Stimulated activated naive B cell treated with anti-CD40 and anti-IgM and Interleukin-4, amounts not matched to agents 10 μg/mL and 1 μg/mL and 100 μg/mL, for 72 hours (primary cell): ENCODE measurements at regions not wholly inside any gene's neighbourhood (a gene's known extent, or its start where the extent isn't known, plus 50 kb on each side); places are given as distances from the start of the nearest gene placed in this dataset.
"Not testable (repeated sequence)": the region's sequence is repeated elsewhere in the genome, so short reads cannot be mapped to it uniquely, and the experiment has no call there.

Source experiments
- ATAC-seq, 2 donors: fragments of 150-1000 bp; cut with Tn5 transposase; replicated peaks; 2 replicates each; pipeline ENCODE4 v1.10.0; 2021; ENCODE audit warnings: moderate library complexity in 1 of 2
- DNase-seq: peaks from one replicate; pipeline ENCODE4 v3.0.0; 2021
- H3K27ac Mint-ChIP-seq: one replicate; pipeline ENCODE4 v1.8.0; 2022; ENCODE audit warnings: mild to moderate bottlenecking, mixed read lengths
- H3K27me3 Mint-ChIP-seq, 2 donors: one replicate each; pipeline ENCODE4 v1.8.0; 2022; ENCODE audit warnings: mixed read lengths in 2 of 2
- H3K36me3 Mint-ChIP-seq, 2 donors: one replicate each; pipeline ENCODE4 v1.8.0; 2022; ENCODE audit warnings: mixed read lengths in 2 of 2, mild to moderate bottlenecking in 1 of 2
- H3K4me1 Mint-ChIP-seq, 2 donors: one replicate each; pipeline ENCODE4 v1.8.0; 2022; ENCODE audit warnings: mixed read lengths in 2 of 2, mild to moderate bottlenecking in 1 of 2
- H3K4me3 Mint-ChIP-seq, 2 donors: one replicate each; pipeline ENCODE4 v1.8.0; 2022; ENCODE audit warnings: mild to moderate bottlenecking in 2 of 2, mixed read lengths in 2 of 2, moderate library complexity in 1 of 2
- H3K9me3 Mint-ChIP-seq, 2 donors: one replicate each; pipeline ENCODE4 v1.8.0; 2022; ENCODE audit warnings: mixed read lengths in 2 of 2, mild to moderate bottlenecking in 1 of 2

- H3K36me3 Mint-ChIP-seq, result no peaks in the 10 kb centered on the region
Measured at GRCh38 chr6:51093871-51094270, 275.2 kb downstream of the TFAP2B start.

GRCh38 chr6:51094271-51094670 is 275.6 kb downstream of the TFAP2B start:
- no peaks in the 10 kb centered on the region for H3K4me1 Mint-ChIP-seq
- DNase-seq (no peak), ATAC-seq (no peak)
- H3K9me3 Mint-ChIP-seq, result peaks cover 6 to 10% of the 10 kb centered on the region in 2 donors
- H3K4me3 Mint-ChIP-seq, result no peak overlapping the region
- H3K36me3 Mint-ChIP-seq, result no peaks in the 10 kb centered on the region
- no peaks in the 10 kb centered on the region for H3K27me3 Mint-ChIP-seq
- H3K27ac Mint-ChIP-seq, result no peak overlapping the region

More at GRCh38 chr6:51093871-51094270, 275.2 kb downstream of the TFAP2B start:
- Mint-ChIP-seq H3K27ac (no peak overlapping the region), H3K4me1 (no peaks in the 10 kb centered on the region), H3K27me3 (no peaks in the 10 kb centered on the region), H3K4me3 (no peak overlapping the region), H3K9me3 (peaks cover 6 to 10% of the 10 kb centered on the region in 2 donors)
- no peak for DNase-seq
- no peak for ATAC-seq

- Mint-ChIP-seq H3K9me3 (peaks cover 0 to 8% of the 10 kb centered on the region in 2 donors), H3K27ac (no peak overlapping the region), H3K27me3 (no peaks in the 10 kb centered on the region), H3K36me3 (no peaks in the 10 kb centered on the region), H3K4me1 (no peaks in the 10 kb centered on the region), H3K4me3 (no peak overlapping the region)
- no peak for DNase-seq
- no peak for ATAC-seq
Measured at GRCh38 chr6:51098246-51098645, 279.6 kb downstream of the TFAP2B start.

GRCh38 chr6:51098791-51099190 is 280.1 kb downstream of the TFAP2B start:
- no peaks in the 10 kb centered on the region for H3K36me3 Mint-ChIP-seq
- no peak for DNase-seq

GRCh38 chr6:51099201-51099600 is 280.5 kb downstream of the TFAP2B start:
- H3K27me3 Mint-ChIP-seq, result no peaks in the 10 kb centered on the region
- no peak overlapping the region for H3K4me3 Mint-ChIP-seq
- H3K4me1 Mint-ChIP-seq, result no peaks in the 10 kb centered on the region
- no peak for DNase-seq
- H3K36me3 Mint-ChIP-seq, result no peaks in the 10 kb centered on the region
- no peak overlapping the region for H3K27ac Mint-ChIP-seq
- peaks cover 0 to 8% of the 10 kb centered on the region in 2 donors for H3K9me3 Mint-ChIP-seq
- no peak for ATAC-seq

More at GRCh38 chr6:51098791-51099190, 280.1 kb downstream of the TFAP2B start:
- ATAC-seq, result no peak
- no peak overlapping the region for H3K27ac Mint-ChIP-seq
- no peaks in the 10 kb centered on the region for H3K27me3 Mint-ChIP-seq
- H3K4me3 Mint-ChIP-seq, result no peak overlapping the region
- H3K4me1 Mint-ChIP-seq, result no peaks in the 10 kb centered on the region
- H3K9me3 Mint-ChIP-seq, result peaks cover 0 to 8% of the 10 kb centered on the region in 2 donors

GRCh38 chr6:51105357-51105756 is 286.7 kb downstream of the TFAP2B start:
- no peaks in the 10 kb centered on the region for H3K27me3 Mint-ChIP-seq
- no peaks in the 10 kb centered on the region for H3K36me3 Mint-ChIP-seq
- no peak overlapping the region for H3K4me3 Mint-ChIP-seq
- no peaks in the 10 kb centered on the region for H3K4me1 Mint-ChIP-seq
- peaks cover 0 to 5% of the 10 kb centered on the region in 2 donors for H3K9me3 Mint-ChIP-seq
- ATAC-seq, result no peak
- DNase-seq, result no peak
- H3K27ac Mint-ChIP-seq, result no peak overlapping the region

- Mint-ChIP-seq H3K36me3 (no peaks in the 10 kb centered on the region), H3K9me3 (peaks cover 0 to 3% of the 10 kb centered on the region in 2 donors), H3K27ac (no peak overlapping the region), H3K4me3 (no peak overlapping the region), H3K27me3 (no peaks in the 10 kb centered on the region), H3K4me1 (no peaks in the 10 kb centered on the region)
- ATAC-seq, result no peak
- no peak for DNase-seq
Measured at GRCh38 chr6:51107769-51108203, 289.1 kb downstream of the TFAP2B start.

GRCh38 chr6:51108563-51109234 is 290.0 kb downstream of the TFAP2B start:
- DNase-seq (no peak), ATAC-seq (no peak)
- Mint-ChIP-seq H3K27me3 (no peaks in the 10 kb centered on the region), H3K4me3 (no peak overlapping the region), H3K36me3 (no peaks in the 10 kb centered on the region), H3K4me1 (no peaks in the 10 kb centered on the region), H3K9me3 (peaks cover 0 to 2% of the 10 kb centered on the region in 2 donors), H3K27ac (no peak overlapping the region)

GRCh38 chr6:51112731-51113130 is 294.1 kb downstream of the TFAP2B start:
- no peaks in the 10 kb centered on the region for H3K27me3 Mint-ChIP-seq
- H3K4me1 Mint-ChIP-seq, result no peaks in the 10 kb centered on the region
- ATAC-seq (no peak), DNase-seq (no peak)
- H3K4me3 Mint-ChIP-seq, result no peak overlapping the region
- no peaks in the 10 kb centered on the region for H3K36me3 Mint-ChIP-seq
- no peak overlapping the region for H3K27ac Mint-ChIP-seq
- H3K9me3 Mint-ChIP-seq, result no peaks in the 10 kb centered on the region

- Mint-ChIP-seq H3K27me3 (no peaks in the 10 kb centered on the region), H3K4me1 (no peaks in the 10 kb centered on the region), H3K36me3 (no peaks in the 10 kb centered on the region), H3K27ac (no peak overlapping the region), H3K4me3 (no peak overlapping the region), H3K9me3 (no peaks in the 10 kb centered on the region)
- no peak for DNase-seq
- ATAC-seq, result no peak
Measured at GRCh38 chr6:51116723-51117122, 298.1 kb downstream of the TFAP2B start.

- peaks cover 1 to 6% of the 10 kb centered on the region in 2 donors for H3K9me3 Mint-ChIP-seq
- ATAC-seq (no peak), DNase-seq (no peak)
- no peak overlapping the region for H3K27ac Mint-ChIP-seq
- H3K27me3 Mint-ChIP-seq, result no peaks in the 10 kb centered on the region
- no peak overlapping the region for H3K4me3 Mint-ChIP-seq
- H3K4me1 Mint-ChIP-seq, result no peaks in the 10 kb centered on the region
- no peaks in the 10 kb centered on the region for H3K36me3 Mint-ChIP-seq
Measured at GRCh38 chr6:51118792-51119191, 300.1 kb downstream of the TFAP2B start.

- H3K27me3 Mint-ChIP-seq, result no peaks in the 10 kb centered on the region
- DNase-seq, result no peak
- ATAC-seq, result no peak
- H3K4me3 Mint-ChIP-seq, result no peak overlapping the region
- peaks cover 4 to 6% of the 10 kb centered on the region in 2 donors for H3K9me3 Mint-ChIP-seq
- no peaks in the 10 kb centered on the region for H3K4me1 Mint-ChIP-seq
- no peak overlapping the region for H3K27ac Mint-ChIP-seq
- no peaks in the 10 kb centered on the region for H3K36me3 Mint-ChIP-seq
Measured at GRCh38 chr6:51120016-51120415, 301.3 kb downstream of the TFAP2B start.

GRCh38 chr6:51121380-51121976 is 302.8 kb downstream of the TFAP2B start:
- not testable (repeated sequence) for H3K27me3 Mint-ChIP-seq, H3K36me3 Mint-ChIP-seq, ATAC-seq, H3K9me3 Mint-ChIP-seq, H3K27ac Mint-ChIP-seq, H3K4me1 Mint-ChIP-seq, H3K4me3 Mint-ChIP-seq, DNase-seq

- Mint-ChIP-seq H3K27me3 (no peaks in the 10 kb centered on the region), H3K27ac (no peak overlapping the region), H3K9me3 (peaks cover 6 to 17% of the 10 kb centered on the region in 2 donors), H3K36me3 (no peaks in the 10 kb centered on the region), H3K4me3 (no peak overlapping the region), H3K4me1 (no peaks in the 10 kb centered on the region)
- DNase-seq, result no peak
- no peak for ATAC-seq
Measured at GRCh38 chr6:51129043-51129442, 310.4 kb downstream of the TFAP2B start.

- DNase-seq (no peak), ATAC-seq (no peak)
- Mint-ChIP-seq H3K27me3 (no peaks in the 10 kb centered on the region), H3K9me3 (peaks cover 0 to 12% of the 10 kb centered on the region in 2 donors), H3K4me3 (no peak overlapping the region), H3K4me1 (no peaks in the 10 kb centered on the region), H3K27ac (no peak overlapping the region), H3K36me3 (no peaks in the 10 kb centered on the region)
Measured at GRCh38 chr6:51137777-51138176, 319.1 kb downstream of the TFAP2B start.
